Stimulated activated naive CD4-positive, alpha-beta T cell (primary cell): ENCODE measurements at regions not wholly inside any gene's neighbourhood (a gene's known extent, or its start where the extent isn't known, plus 50 kb on each side); places are given as distances from the start of the nearest gene placed in this dataset.

Experiments
- DNase-seq, 6 experiments: peaks; one replicate each; lab custom pipeline; 2025; lab: John Stamatoyannopoulos, UW

- DNase-seq, result no peak
Observed at GRCh38 chr5:124060011-124060410, 548.0 kb downstream of the CSNK1G3 start.

- no peak for DNase-seq
Observed at GRCh38 chr5:124059200-124059599, 547.2 kb downstream of the CSNK1G3 start.

GRCh38 chr5:124057724-124058231, 545.8 kb downstream of the CSNK1G3 start:
- no peak for DNase-seq

- no peak for DNase-seq
Observed at GRCh38 chr5:124056991-124057723, 545.2 kb downstream of the CSNK1G3 start.

GRCh38 chr5:124056326-124056990, 544.5 kb downstream of the CSNK1G3 start:
- DNase-seq, result no peak

- DNase-seq, result no peak
Observed at GRCh38 chr5:124055751-124056150, 543.8 kb downstream of the CSNK1G3 start.

- no peak for DNase-seq
Observed at GRCh38 chr5:124054564-124054963, 542.6 kb downstream of the CSNK1G3 start.

GRCh38 chr5:124053340-124053739, 541.4 kb downstream of the CSNK1G3 start:
- no peak for DNase-seq

- DNase-seq, result no peak
Observed at GRCh38 chr5:124052201-124052600, 540.2 kb downstream of the CSNK1G3 start.

- DNase-seq, result no peak
Observed at GRCh38 chr5:124050120-124050770, 538.3 kb downstream of the CSNK1G3 start.

- no peak for DNase-seq
Observed at GRCh38 chr5:124045412-124045811, 533.4 kb downstream of the CSNK1G3 start.

- no peak for DNase-seq
Observed at GRCh38 chr5:124044613-124045012, 532.6 kb downstream of the CSNK1G3 start.

- DNase-seq, result no peak
Observed at GRCh38 chr5:124043456-124043855, 531.5 kb downstream of the CSNK1G3 start.

- DNase-seq, result no peak
Observed at GRCh38 chr5:124040799-124041198, 528.8 kb downstream of the CSNK1G3 start.

GRCh38 chr5:124039410-124039809, 527.4 kb downstream of the CSNK1G3 start:
- no peak for DNase-seq

- DNase-seq, result no peak
Observed at GRCh38 chr5:124036786-124037185, 524.8 kb downstream of the CSNK1G3 start.

GRCh38 chr5:124034963-124035362, 523.0 kb downstream of the CSNK1G3 start:
- no peak for DNase-seq

- DNase-seq, result no peak
Observed at GRCh38 chr5:124034083-124034700, 522.2 kb downstream of the CSNK1G3 start.

- no peak for DNase-seq
Observed at GRCh38 chr5:124030043-124030491, 518.1 kb downstream of the CSNK1G3 start.

GRCh38 chr5:124027441-124027840, 515.5 kb downstream of the CSNK1G3 start:
- DNase-seq, result no peak

GRCh38 chr5:124025306-124025845, 513.4 kb downstream of the CSNK1G3 start:
- no peak for DNase-seq

- no peak for DNase-seq
Observed at GRCh38 chr5:124022966-124023365, 511.0 kb downstream of the CSNK1G3 start.
